Stimulated activated CD4-positive, alpha-beta T cell treated with anti-CD3 and anti-CD28 coated beads, Interleukin-2, amount 100 ng/mL, for 24 hours (primary cell): ENCODE measurements at regions not wholly inside any gene's neighbourhood (a gene's known extent, or its start where the extent isn't known, plus 50 kb on each side); places are given as distances from the start of the nearest gene placed in this dataset.

ENCODE experiments used
- DNase-seq, 2 donors: peaks; one replicate each; pipeline ENCODE4 v3.0.0-alpha.2; 2020

- no peak for DNase-seq
Observed at GRCh38 chr1:57908147-57908890, 484.5 kb upstream of the DAB1 start.

GRCh38 chr1:57901208-57901919, 477.5 kb upstream of the DAB1 start:
- no peak for DNase-seq

- no peak for DNase-seq
Observed at GRCh38 chr1:57898531-57898930, 474.7 kb upstream of the DAB1 start.

GRCh38 chr1:57897581-57897980, 473.7 kb upstream of the DAB1 start:
- no peak for DNase-seq

- DNase-seq: no peak
Observed at GRCh38 chr1:57894315-57894714, 470.5 kb upstream of the DAB1 start.

- DNase-seq: no peak
Observed at GRCh38 chr1:57889676-57890320, 465.9 kb upstream of the DAB1 start.

GRCh38 chr1:57887964-57888491, 464.2 kb upstream of the DAB1 start:
- no peak for DNase-seq

- no peak for DNase-seq
Observed at GRCh38 chr1:57886376-57886775, 462.5 kb upstream of the DAB1 start.

GRCh38 chr1:57883642-57883995, 459.8 kb upstream of the DAB1 start:
- DNase-seq: no peak

- DNase-seq: no peak
Observed at GRCh38 chr1:57882934-57883641, 459.2 kb upstream of the DAB1 start.

- DNase-seq: no peak
Observed at GRCh38 chr1:57882072-57882471, 458.2 kb upstream of the DAB1 start.

- DNase-seq: no peak
Observed at GRCh38 chr1:57881639-57882038, 457.8 kb upstream of the DAB1 start.

GRCh38 chr1:57879700-57880099, 455.8 kb upstream of the DAB1 start:
- no peak for DNase-seq

GRCh38 chr1:57874418-57874877, 450.6 kb upstream of the DAB1 start:
- no peak for DNase-seq

- no peak for DNase-seq
Observed at GRCh38 chr1:57872913-57873312, 449.1 kb upstream of the DAB1 start.

- DNase-seq: no peak
Observed at GRCh38 chr1:57868908-57869307, 445.0 kb upstream of the DAB1 start.

GRCh38 chr1:57868239-57868638, 444.4 kb upstream of the DAB1 start:
- DNase-seq: no peak

GRCh38 chr1:57866998-57867397, 443.1 kb upstream of the DAB1 start:
- DNase-seq: no peak

GRCh38 chr1:57860931-57861565, 437.2 kb upstream of the DAB1 start:
- DNase-seq: no peak

GRCh38 chr1:57860325-57860724, 436.5 kb upstream of the DAB1 start:
- DNase-seq: no peak

GRCh38 chr1:57858740-57859139, 434.9 kb upstream of the DAB1 start:
- DNase-seq: no peak

- no peak for DNase-seq
Observed at GRCh38 chr1:57857809-57858208, 433.9 kb upstream of the DAB1 start.

- DNase-seq: no peak
Observed at GRCh38 chr1:57854436-57854835, 430.6 kb upstream of the DAB1 start.
